Prostate gland (tissue), 2 donors: ENCODE measurements at regions not wholly inside any gene's neighbourhood (a gene's known extent, or its start where the extent isn't known, plus 50 kb on each side); places are given as distances from the start of the nearest gene placed in this dataset.

Source experiments
- CTCF ChIP-seq, 4 experiments: fragments of 200-600 bp in 2 of 4; fragments of 450-650 bp in 2 of 4; sonication (generic) in 2 of 4; IDR thresholded peaks; 1 replicate in 3 of 4; 2 replicates in 1 of 4; pipeline ENCODE4 v1.5.1; 2016 to 2019; ENCODE audit warnings: antibody characterized with exemption in 4 of 4, mild to moderate bottlenecking in 2 of 4, moderate library complexity in 2 of 4
- POLR2A ChIP-seq: fragments of 450-650 bp; IDR thresholded peaks from one replicate; pipeline ENCODE4 v1.6.1; 2016; ENCODE audit warnings: antibody characterized with exemption, mild to moderate bottlenecking

DNA sequence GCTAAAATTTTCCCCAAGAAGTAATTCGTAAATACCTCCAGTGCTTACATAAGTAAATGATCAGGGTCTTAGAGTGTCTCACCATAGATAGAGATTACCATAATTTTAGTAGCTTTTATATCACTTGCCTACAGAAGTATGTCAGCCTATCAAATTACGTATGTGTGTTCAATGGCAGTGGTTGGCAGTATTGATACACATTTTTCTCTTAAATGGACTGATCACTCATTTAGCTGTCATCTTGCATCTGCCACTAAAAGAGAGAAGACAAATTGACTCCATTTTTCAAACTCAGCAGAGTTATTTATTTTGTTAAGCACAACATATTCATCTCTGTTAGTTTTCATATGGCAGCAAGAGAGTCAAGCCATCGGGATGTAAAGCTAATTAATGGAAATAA is 413.1 kb upstream of the CLEC14A start:
- no peak for TF ChIP-seq CTCF (IDR thresholded peaks at IDR 0.05)
- no peak for TF ChIP-seq POLR2A
